Colonic mucosa (tissue), 4 donors: ENCODE measurements at regions not wholly inside any gene's neighbourhood (a gene's known extent, or its start where the extent isn't known, plus 50 kb on each side); places are given as distances from the start of the nearest gene placed in this dataset.

Source experiments
- DNase-seq: peaks from one replicate; pipeline ENCODE4 v3.0.0-alpha.2; 2020
- H3K27ac ChIP-seq: fragments of 200-600 bp; one replicate; pipeline ENCODE4 v1.8.0; 2021
- H3K27me3 ChIP-seq: fragments of 200-600 bp; one replicate; pipeline ENCODE4 v1.8.0; 2021
- H3K36me3 ChIP-seq: fragments of 200-600 bp; one replicate; pipeline ENCODE4 v1.8.0; 2021
- H3K4me1 ChIP-seq: fragments of 200-600 bp; one replicate; pipeline ENCODE4 v1.8.0; 2021; ENCODE audit warnings: mild to moderate bottlenecking
- H3K4me3 ChIP-seq: fragments of 200-600 bp; one replicate; pipeline ENCODE4 v1.8.0; 2021
- H3K9ac ChIP-seq, 2 donors: one replicate each; pipeline ENCODE4 v1.7.0; 2013; ENCODE audit warnings: control low read depth in 2 of 2, low read depth in 2 of 2, low read length in 2 of 2
- H3K9me3 ChIP-seq: fragments of 200-600 bp; one replicate; pipeline ENCODE4 v1.8.0; 2021
- CTCF ChIP-seq: fragments of 200-600 bp; IDR thresholded peaks from one replicate; pipeline ENCODE4 v1.8.0; 2022; ENCODE audit warnings: antibody characterized with exemption, mild to moderate bottlenecking
- intact Hi-C: fragments of 100-400 bp; cut with DNase I; formaldehyde crosslinking; loops from one replicate; pipeline ENCODE4 v1.14.1; 2022
- donor health status: healthy.
- donor health status: DM: no; HTN: no; CAD: no.
- donor health status: DM: no; HTN: no; CAD: no.

- Histone ChIP-seq H3K4me3 (no peak overlapping the region), H3K4me1 (no peaks in the 10 kb centered on the region), H3K9me3 (no peaks in the 10 kb centered on the region), H3K27me3 (no peaks in the 10 kb centered on the region), H3K27ac (no peak overlapping the region), H3K36me3 (no peaks in the 10 kb centered on the region), H3K9ac (no peak overlapping the region)
- DNase-seq: no peak
- intact Hi-C loops: no loop called here
- TF ChIP-seq CTCF: no peak
These were observed 180.8 kb downstream of the CCDC71L start for GRCh38 chr7:106480161-106480579.

GRCh38 chr7:106476751-106477150 is 184.2 kb downstream of the CCDC71L start:
- no peak overlapping the region for H3K27ac ChIP-seq
- no peaks in the 10 kb centered on the region for H3K4me1 ChIP-seq
- DNase-seq: no peak
- no peak overlapping the region for H3K9ac ChIP-seq
- TF ChIP-seq CTCF: no peak
- intact Hi-C loops: no loop called here
- no peaks in the 10 kb centered on the region for H3K9me3 ChIP-seq
- no peaks in the 10 kb centered on the region for H3K36me3 ChIP-seq
- no peaks in the 10 kb centered on the region for H3K27me3 ChIP-seq
- no peak overlapping the region for H3K4me3 ChIP-seq

- TF ChIP-seq CTCF: no peak
- no peak for DNase-seq
- Histone ChIP-seq H3K36me3 (no peaks in the 10 kb centered on the region), H3K27ac (no peak overlapping the region), H3K9me3 (no peaks in the 10 kb centered on the region), H3K9ac (no peak overlapping the region), H3K4me1 (no peaks in the 10 kb centered on the region), H3K4me3 (no peak overlapping the region), H3K27me3 (no peaks in the 10 kb centered on the region)
- intact Hi-C loops: no loop called here
These were observed 188.0 kb upstream of the NAMPT start for GRCh38 chr7:106472741-106473140.

GRCh38 chr7:106471686-106472440 is 187.1 kb upstream of the NAMPT start:
- Histone ChIP-seq H3K27me3 (no peaks in the 10 kb centered on the region), H3K4me1 (no peaks in the 10 kb centered on the region), H3K9me3 (no peaks in the 10 kb centered on the region), H3K9ac (no peak overlapping the region), H3K36me3 (no peaks in the 10 kb centered on the region), H3K4me3 (no peak overlapping the region), H3K27ac (no peak overlapping the region)
- DNase-seq: no peak
- intact Hi-C loops: no loop called here
- TF ChIP-seq CTCF: no peak

- no peak for TF ChIP-seq CTCF
- no peak for DNase-seq
- H3K4me3 ChIP-seq: no peak overlapping the region
- intact Hi-C loops: no loop called here
- no peaks in the 10 kb centered on the region for H3K27me3 ChIP-seq
- H3K27ac ChIP-seq: no peak overlapping the region
- no peak overlapping the region for H3K9ac ChIP-seq
- no peaks in the 10 kb centered on the region for H3K4me1 ChIP-seq
- H3K9me3 ChIP-seq: no peaks in the 10 kb centered on the region
- no peaks in the 10 kb centered on the region for H3K36me3 ChIP-seq
These were observed 186.2 kb upstream of the NAMPT start for GRCh38 chr7:106471021-106471420.
